HG03280 (cell line): ENCODE measurements at regions not wholly inside any gene's neighbourhood (a gene's known extent, or its start where the extent isn't known, plus 50 kb on each side); places are given as distances from the start of the nearest gene placed in this dataset.
"Not testable (repeated sequence)": the region's sequence is repeated elsewhere in the genome, so short reads cannot be mapped to it uniquely, and the experiment has no call there.

Experiments
- ATAC-seq: cut with Tn5 transposase; IDR thresholded peaks from one replicate; pipeline ENCODE4 v1.9.1; 2021; ENCODE audit warnings: mild to moderate bottlenecking, moderate library complexity; ENCODE audit not compliant: unreplicated experiment

DNA sequence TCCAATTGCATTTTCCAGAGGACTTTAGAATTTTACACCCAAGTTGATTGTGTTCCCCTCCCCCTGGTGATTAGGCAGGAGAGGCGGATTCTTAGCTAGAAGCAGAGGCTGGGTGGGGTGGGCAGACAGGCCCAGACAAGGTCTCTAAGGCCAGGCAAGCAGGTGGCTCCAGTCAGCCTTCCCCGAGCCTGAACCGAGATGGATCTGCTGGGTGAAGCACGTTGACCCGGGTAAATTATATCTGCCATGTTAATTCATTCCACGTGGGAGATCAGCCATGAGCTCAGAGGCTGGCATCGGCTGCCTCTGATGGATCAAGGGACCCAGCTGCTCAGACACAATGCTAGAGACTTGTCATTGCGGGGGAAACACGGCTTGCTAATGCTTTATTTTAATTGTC lies 159.5 kb upstream of the MAFB start:
- no peak for ATAC-seq

DNA sequence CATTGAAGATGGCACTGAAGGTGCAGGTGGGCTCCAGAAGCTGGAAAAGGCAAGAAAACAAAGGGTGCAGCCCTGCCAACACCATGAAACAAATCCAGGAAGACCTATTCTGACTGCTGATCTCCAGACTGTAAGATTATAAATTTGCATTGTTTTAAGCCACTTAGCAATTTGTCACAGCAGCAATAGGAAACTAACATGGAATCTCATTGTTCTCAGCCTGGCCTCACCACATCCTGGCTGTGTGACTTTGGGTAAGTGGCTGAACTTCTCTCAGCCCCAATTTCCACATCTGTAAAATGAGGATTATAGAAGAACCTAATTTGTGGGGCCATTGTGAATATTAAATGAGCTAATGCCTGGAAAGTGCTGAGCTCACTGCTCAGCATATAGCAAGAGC lies 160.4 kb upstream of the MAFB start:
- no peak for ATAC-seq

DNA sequence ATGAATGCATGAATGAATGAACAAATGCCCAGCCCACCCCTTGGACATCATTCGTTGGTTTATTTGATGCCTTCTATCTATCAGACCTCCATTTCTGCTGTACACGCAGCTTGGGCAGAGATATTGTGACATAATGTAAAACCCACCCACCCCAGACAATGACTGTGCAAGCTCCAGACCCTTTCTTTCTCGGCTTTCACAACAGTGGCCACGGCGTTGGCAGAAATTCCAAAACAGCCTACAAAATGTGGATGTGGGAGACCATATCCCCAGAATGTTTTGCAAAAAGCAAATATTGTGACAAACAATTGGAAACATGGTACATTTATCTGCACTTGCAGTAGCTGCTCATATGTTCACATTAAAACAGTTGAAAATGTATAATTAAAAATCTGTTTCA lies 162.0 kb upstream of the MAFB start:
- no peak for ATAC-seq

DNA sequence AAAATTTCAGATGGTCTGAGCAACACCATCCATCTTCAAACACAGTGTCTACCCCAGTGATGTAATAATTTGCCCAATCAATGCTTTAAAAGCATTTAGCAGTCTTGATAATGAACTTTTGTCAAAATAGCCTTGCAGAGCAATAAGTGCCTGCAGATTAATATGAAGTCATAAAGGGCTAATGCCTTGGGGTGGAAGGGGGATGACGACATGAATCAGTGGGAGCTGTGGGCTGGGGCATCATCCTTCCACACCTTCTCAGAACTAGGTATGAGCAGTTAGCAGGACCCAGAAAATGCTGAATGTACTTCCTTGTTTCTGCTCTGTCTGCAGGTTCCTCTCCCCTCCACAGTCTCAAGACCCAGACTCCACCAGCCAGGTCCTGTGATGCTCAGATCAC lies 166.2 kb upstream of the MAFB start:
- no peak for ATAC-seq

DNA sequence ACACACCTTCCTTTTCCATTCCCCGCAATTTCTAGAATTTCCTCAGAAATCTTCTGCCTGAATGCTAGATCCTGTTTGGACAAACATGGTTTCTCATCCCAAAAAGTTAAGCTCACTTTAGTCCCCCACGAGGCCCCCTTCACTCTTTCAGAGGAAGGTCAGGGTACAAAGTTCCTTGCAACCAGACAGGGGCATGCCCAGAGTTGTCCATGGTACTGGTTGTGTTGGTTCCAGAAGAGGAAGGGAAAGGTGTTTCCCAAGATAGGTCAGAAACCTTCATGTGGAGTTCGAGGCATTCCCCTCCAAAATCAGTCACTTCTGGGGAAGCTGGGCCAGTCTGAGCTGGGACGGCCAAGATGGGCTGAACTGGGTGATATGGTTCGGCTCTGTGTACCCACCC lies 167.6 kb upstream of the MAFB start:
- no peak for ATAC-seq

DNA sequence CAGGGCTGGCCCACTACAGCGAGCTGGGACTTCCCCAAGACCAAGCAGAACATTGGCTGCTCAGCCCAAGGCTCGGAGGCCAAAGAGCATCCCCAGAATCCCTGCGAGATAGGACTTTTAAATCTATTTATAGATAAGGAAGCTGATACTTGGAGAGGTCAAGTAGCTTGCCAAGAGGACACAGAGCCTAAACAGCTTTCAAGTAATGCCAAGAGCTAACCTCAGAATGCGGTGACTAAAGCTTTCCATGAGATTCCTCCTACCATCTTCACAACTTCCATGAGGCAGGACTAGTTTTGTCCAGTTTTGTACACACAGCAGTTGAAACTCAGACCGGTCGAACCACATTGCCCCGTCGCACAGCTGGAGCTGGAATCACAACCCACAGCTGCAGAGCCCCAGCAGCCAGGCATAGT lies 168.1 kb upstream of the TOP1 start:
- no peak for ATAC-seq

DNA sequence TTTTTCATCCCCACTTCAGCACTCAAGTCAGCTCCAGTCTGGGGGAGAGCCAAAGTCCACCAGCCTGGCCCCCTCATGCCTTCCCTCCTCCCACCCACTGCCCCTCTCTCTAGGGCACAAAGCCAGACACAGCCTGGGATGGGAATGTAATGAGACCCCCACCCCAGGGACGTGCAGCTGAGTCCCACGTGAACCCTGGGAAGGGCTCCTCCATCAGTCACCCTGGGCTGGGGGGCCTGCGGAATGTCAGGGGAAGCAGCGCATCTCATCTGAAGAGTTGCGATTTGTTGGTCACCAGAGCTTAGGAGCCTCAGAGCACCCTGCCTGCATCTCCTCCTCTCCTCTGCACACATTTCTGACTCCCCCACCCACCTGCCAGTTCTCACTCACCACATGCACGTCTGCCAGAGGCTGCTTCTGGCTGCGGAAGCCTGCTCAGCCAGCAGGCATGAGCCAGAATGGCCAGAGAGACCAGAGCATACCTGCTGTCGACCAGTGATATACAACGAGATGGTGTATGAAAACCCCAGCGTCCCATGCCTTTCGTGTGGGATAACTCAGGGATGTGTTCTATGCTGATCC lies 167.1 kb upstream of the TOP1 start:
- no peak for ATAC-seq

DNA sequence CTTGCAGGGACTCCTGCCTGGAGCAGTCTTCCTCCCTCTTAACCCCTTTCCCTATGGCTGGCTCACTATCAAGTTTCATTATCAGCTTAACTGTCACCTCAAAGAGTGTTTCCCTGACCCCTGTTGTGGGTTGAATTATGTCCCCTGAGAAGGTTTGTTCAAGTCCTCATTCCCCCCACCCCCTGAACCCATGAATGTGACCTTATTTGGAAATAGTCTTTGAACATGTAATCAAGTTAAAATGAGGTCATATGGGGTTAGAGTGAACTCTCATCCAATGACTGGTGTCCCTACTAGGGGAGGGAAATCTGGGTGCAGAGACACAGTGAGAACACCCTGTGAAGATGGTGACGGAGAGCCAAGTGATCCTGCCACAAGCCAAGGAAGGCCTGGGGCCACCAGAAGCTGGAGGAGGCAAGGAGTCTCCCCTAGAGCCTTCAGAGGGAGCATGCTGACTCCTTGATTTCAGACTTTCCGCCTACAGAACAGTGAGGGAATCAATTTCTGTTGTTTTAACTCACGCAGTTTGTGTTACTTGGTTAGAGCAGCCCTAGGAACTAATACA lies 165.2 kb upstream of the TOP1 start:
- no peak for ATAC-seq

DNA sequence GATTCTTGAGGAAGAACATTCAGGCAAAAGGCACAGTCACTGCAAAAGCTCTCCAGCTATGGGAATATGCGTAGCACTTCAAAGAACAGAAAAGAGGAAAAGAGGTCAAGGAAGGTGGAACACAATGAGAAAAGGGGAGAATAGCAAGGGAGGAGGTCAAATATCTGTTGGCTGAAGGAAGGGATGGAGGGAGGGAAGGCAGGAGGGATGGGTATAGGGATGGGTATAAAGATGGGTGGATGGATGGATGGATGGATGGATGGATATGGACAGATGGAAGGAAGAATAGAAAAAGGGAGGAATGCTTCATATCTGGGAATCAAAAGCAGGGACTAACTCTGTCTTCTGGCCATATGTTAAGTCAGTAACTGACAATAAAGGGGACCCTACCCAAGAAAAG lies 164.2 kb upstream of the TOP1 start:
- ATAC-seq: no peak

DNA sequence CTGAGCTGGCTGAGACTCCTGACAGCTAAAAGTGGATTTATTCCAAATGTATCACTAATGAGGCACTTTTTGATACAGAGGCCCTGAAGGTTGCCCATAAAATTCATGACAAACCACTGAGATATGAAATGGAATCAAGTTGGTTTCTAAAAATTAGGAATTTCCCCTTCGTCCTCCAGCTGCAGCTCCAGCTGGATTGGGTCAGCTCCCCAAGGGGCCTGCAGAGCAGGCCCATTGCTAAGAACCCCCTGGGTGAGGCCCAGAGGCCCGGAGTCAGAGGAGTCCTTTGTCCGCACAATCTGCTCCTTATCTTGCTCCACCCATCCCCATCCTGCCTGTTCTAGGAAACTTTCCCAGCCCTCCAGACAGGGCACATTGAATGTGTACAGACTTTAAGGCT lies 163.5 kb upstream of the TOP1 start:
- ATAC-seq: no peak

DNA sequence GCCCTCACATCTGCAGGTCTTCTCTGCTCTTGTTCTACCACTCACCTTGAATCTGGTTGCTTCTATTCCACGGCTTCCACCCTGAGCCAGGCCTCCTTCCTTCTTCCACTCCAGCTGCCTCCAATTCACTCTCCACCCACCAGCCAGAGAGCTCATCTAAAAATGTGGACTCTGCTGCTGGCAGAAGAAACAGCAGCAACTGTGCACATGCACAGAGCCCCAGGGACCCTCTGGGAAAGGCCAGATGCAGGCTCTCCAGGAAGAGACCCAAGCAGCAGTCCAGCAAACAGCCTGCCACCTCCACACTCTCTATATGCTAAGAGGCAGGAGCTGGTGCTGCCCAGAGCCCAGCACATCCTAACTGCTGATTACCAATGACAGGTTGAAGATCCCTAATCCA lies 162.6 kb upstream of the TOP1 start:
- ATAC-seq: no peak

DNA sequence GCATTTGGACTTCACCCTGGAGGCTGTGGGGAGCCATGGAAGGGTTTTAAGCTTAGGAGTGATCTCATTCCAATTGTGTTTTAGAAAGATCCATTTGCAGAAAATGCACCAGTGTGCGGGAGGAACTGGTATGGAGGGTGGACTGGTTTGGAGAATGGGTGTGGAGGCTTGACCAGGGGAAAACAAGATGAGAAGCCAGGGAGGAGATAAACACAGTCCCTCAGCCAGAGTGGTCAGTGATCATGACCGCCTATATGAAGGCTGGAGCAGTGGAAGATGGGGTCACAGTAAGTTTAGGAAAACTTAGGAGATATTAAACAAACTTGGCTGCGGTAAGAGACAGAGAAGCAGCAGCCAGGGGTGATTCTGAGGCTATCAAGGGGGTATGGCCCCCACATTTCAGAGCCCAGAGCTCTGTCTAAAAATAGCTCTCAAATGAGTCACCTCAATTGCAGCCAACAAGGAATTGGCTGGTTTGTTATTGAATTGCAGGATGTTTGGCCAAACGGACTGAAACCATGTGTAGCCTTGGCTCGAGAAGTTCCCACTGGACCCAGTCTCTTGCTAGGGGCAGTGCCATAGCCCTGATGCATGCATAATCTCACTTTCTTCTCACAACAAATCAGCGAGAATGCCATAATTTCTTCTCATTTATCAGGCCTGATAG lies 159.9 kb upstream of the TOP1 start:
- no peak for ATAC-seq

DNA sequence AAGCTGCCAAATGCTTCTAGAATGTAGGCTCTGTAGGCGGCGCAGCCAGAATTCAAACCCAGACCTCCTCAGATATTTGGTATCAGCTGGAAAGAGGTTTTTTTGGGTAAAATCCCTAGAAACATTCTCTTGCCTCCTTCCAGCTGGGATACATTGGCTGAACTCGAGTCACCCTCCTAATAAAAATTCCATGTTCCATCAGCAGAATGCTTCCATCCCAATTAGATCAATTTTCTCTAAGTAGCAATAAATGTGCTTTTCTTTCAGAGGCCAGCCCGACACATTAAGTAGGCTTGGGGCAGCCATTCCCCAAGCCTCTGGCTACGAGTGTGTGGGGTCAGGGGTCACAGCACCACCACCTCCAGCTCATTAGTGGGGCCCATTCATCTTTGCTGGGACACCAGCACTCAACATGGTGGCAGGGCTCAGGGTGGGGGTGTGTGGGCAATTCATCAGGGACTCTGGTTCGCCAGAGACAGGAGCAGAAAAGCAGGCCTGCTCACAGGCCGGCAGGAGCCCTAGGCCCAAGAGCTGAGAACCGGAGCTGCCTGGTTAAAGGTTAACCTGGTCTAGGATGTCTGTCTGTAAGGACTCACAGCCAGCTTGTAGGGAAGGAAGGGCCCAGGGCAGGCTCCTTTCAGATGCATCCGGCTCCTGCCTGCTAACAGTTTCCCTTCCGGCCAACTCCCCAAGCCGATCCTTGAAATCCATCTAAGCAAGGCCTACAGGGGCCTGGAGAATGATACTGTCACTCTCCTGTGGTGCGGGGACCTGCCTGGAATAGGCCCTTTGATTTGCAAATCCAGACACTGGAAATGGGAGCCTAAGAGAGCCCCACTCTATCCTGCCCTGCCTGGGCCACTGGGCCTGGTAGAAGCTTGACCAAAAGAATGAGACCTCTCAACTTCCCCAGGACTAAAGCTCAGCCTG lies 159.1 kb upstream of the TOP1 start:
- ATAC-seq: no peak

DNA sequence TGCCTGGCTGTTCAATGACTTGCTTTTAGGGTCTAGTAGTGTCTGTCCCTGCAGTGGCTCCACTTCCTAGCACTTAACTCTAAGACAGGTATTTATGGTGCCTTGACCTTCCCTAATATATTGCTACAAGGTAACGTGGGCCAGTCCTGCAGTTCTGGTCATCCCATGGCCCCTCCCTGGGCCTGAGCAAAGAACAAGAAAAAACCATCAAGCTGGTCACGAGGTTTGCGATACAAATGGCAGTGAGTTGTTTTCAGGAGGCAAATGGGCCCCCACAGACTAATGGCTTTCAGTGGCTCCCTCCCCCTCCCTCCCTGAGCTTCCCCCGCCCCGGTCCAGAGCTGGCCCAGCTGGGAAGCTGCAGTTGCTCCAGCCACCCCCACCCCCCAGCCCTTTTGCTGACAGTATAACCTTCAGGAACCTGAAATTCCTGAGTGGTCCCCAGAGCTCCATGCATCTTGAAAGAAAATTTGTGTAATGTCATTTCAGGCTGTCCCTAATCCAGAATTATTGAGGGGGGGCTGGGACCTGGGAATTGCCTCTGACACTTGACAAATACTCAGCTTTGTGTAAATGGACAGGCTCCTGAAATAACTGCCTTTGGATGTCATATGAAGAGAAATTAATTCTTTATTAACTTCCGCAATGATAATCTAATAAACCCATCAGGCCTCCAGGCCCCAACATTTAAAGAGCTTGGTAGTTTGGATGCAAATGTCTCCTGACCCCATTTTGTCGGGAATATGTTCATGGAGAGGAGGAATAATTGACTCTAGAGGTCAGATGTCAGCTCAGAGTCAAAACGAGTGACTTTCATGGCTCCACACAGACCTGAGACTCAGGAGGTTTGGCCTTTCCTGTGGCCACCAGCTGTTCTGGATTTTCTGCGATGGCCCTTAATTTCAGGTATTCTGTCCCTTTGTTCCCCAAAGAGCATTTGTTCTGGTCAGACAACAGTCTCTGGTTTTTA lies 153.2 kb upstream of the TOP1 start:
- no peak for ATAC-seq

DNA sequence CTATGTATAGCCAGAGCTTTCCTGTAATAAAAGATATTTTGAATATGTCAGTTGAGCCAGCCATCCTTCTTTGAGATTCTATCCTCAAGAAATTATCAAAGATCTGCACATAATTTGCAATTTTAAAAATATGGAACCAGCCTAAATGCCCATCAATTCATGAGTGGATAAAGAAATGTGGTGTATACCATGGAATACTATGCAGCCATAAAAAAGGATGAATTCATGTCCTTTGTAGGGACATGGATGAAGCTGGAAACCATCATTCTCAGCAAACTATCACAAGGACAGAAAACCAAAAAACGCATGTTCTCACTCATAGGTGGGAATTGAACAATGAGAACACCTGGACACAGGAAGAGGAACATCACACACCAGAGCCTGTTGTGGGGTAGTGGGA lies 150.5 kb upstream of the TOP1 start:
- not testable (repeated sequence) for ATAC-seq

DNA sequence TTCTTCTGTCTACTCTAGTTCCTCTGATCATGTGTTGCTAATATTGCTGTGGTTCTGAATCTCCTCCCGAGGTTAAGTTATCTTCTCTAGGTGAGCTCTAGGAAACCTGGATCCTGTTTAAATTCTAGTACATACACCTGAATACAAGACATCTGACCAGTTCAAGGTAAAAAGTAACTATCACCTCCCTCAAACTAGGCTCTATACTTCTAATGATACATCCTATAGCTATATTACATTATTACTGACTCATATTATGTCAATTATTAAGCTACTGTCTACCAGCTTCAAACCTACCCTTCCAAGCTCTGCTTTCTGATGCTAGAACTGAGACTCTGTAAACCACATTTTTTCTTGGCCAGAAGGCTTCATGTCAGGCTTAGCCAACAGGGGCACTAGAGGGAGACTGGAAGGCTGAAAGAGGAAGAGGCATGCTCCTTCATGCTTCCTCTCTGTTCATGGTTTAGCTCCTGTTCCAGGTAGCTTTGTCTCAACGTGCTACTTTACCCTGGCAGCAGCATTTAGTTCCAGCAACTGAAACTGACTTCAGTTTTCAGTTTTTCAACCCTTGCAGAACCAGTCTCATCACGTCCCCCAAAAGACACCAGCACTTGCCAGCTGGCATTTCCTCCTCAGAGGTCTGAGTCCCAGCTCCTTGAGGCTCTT lies 148.4 kb upstream of the TOP1 start:
- no peak for ATAC-seq

DNA sequence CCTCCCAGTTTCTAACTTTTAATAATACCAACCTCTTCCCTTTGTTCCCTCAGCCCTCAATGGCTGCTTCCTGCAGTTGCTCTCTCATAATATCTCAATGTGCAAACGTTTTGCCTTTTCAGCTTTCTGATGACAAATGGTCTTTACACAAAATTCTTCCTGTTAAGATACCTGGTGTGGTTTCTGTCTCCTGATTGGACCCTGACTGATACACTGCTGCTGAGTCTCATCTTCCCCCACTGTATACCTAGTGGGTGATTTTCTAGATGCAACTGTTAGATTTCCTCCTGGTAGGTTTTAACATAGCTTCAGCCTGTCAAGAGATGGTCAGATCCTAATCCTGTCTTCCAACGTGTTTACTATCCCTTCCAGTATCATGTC lies 147.9 kb upstream of the TOP1 start:
- no peak for ATAC-seq

DNA sequence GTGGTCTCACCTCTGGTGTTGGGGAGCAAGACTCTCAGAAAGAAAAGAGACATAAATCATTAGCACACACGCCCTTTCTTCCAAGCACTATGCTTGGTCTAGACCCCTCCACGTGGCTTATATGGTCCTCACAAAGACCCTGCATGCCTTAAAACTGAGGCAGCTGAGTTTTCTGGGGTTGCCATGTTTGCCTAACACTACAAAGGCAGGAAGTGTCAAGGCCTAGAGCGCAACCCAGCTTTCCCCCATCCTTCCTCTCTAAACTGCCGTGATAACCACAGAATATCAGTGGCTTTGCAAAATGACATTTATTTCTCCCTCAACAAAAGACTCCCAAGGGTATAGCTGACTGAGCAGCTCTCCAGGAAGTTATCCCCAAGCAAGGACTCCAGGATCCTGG lies 146.5 kb upstream of the TOP1 start:
- ATAC-seq: no peak

DNA sequence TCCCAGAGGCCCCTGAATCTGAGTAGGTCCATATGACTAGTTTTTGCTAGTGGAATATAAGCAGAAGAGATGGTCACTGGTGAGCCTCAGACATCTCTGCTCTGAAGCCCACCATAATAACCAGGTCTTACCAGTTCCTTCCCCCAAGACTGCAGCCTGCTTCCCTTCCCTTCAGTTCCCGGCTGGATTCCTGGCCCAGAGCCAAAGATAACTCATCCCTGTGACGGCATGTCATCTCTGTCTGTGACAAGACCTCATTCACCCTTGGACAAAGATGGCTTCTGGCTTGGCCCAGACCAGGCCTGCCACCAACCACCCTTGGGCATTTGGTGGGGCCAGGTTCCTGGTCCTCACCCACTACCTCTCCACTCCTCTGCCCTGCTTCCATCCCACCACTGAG lies 145.5 kb upstream of the TOP1 start:
- no peak for ATAC-seq

DNA sequence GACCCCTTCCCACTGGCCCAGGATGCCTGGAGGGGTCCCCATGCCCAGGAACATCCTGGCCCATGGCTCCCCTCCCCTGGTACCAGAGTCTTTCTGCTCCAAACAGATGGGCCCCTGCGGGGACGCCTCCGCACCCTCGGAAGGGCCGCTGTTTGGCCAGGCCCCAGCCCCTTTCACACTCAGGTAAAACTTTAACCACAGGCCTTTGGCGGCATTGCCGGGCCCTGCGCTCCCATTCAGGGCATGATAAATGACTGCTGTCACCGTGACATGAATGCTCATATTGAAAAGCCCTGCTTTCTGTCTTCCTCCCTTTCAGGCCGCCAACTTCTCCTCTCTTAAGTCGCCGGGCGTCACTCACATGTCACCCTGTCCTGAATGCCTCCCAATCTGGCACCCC lies 141.5 kb upstream of the TOP1 start:
- no peak for ATAC-seq
